ENCODE measurements at regions not wholly inside any gene's neighbourhood (a gene's known extent, or its start where the extent isn't known, plus 50 kb on each side); places are given as distances from the start of the nearest gene placed in this dataset.
A peak's percentile ranks its signal among the peaks of the same experiment; 100 is the strongest.

DNA sequence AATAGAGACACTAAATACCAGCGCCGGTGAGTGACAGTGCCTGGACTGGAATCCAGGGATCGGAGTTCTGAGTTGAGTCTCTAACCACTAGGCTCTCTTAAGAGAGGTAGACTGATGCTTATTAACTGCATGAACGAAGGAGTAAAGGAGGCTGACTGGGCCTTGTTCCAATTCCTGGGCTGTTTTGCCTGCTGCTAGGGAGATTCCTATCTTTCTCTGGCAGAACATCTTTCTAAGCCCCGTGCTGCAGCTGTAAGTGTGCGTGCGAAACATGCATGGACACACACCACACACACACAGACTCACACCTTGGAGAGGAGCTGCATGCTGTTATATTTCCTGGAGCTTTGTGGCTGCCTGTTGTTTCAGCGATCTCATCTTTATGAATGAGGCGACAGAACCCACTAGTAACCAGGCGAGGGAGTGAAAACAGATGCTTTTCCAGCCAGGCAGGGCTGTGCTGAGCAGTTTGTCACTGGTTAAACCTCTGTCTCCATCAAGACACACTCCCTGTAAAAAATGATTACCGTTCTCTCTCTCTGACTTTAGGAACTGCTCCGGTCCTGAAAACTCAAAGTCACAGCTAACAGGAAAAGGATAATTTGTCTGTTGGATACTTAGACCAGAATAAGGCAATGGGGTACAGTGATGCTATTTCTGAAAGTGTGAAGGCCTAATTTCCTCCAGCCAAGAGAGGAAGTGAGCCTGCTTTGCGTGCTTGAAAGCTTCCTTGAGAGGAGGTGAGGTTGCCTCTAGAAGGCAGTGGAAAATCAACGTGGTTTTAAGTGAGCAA lies 157.4 kb upstream of the ZNF217 start:
- FAIRE-seq (no peak), DNase-seq (ENCODE audit: low spot score) (no peak)

DNA sequence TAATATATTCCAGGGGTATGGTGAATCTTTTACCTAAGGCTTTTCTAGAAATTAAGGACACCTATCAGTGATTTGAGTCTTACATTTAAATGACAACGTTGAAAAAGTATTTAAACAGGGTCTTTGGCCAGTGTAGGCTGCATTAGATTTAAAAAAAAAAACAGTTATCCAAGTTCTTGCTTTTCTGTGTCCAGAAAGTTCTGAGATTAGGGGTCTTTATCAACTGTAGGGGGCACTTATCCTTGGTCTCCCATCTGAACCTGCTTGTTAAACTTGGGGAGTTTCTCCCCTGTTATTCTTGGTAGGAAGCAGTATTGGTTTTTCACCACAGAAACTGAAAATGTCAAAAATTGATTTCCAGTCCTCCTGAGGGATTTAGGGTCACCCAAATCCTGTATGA lies 155.9 kb upstream of the ZNF217 start:
- DNase-seq (ENCODE audit: low spot score) (no peak), FAIRE-seq (no peak)

GRCh38 chr20:53748821-53749421 lies 155.3 kb upstream of the ZNF217 start:
- no peak for FAIRE-seq

DNA sequence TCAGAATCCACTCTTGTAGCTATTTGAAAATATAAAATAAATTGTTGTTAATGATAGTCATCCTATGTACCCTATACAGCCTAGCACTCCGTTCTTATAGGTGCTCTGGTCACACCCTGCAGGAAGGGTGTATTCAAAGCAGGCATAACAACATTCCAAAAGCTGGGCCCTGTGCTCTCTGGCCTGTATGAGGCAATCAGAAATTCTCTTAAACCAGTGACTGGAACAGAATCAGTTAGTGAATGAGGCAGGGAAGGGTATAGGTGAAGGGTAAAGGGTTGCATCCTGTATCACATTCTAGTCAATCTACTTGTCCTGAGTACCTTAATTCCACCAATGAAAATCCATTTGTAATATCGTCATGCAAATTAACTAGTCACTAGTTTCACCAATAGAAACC lies 154.5 kb upstream of the ZNF217 start:
- DNase-seq (ENCODE audit: low spot score) (no peak), FAIRE-seq (no peak)

More at GRCh38 chr20:53748821-53749421, 155.3 kb upstream of the ZNF217 start:
- DNase-seq (ENCODE audit: low spot score) = no peak

DNA sequence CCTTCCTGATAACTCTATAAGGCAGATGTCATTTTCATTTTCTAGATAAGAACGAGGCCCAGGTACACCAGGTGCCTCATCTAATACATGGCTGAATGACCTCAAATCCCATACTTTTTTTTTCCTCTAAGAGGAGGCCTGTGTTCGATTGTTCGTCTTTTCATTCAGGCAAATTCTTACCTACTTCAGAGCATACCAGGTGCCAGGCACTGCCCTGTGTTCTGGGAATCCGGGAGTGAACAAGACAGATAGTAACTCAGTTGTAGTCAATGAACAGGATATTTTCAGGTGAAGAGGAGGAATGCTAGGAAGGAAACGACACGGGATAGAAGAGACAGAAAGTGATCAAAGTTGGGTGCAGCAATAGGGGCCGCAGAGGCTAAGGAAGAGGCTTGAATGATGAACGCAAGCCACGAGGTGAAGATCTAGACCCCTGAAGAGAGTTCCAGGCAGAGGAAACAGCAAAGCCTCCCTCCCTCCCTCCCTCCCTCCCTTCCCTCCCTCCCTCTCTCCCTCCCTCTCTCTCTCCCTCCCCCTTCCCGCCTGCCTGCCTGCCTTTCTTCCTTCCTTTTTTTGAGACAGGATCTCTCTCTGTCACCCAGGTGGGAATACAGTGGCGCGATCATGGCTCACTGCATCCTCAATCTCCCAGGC lies 150.1 kb upstream of the ZNF217 start:
- no peak for FAIRE-seq
- no peak for DNase-seq (ENCODE audit: low spot score)

DNA sequence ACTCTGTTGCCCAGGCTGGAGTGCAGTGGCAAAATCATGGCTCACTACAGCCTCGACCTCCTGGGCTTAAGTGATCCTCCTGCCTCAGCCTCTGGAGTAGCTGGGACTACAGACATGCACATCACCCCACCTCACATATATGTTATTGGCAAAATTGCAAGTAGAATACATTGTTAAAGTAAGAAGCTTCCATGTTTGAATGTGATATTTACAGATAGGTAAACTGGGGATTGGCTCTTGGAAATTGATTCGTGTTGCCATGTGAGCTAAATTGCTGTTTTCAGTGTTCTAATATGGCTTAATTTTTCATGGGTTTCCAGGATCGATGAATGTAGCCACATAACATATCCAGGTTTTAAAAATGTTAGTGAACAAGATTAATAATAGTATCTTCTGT lies 149.0 kb upstream of the ZNF217 start:
- FAIRE-seq (no peak), DNase-seq (ENCODE audit: low spot score) (no peak)

DNA sequence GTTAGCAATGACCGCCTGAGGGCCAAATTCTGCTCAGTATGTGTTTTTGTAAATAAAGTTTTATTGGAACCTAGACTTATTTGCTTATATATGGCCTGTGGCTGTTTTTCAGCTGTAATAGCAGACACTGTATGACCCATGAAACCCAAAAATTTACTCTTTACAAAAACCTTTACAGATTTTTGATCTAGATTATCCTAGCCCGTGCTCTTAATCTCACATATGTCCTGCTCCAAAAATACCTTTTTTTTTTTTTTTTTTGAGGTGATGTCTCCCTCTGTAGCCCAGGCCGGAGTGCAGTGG lies 148.0 kb upstream of the ZNF217 start:
- no peak for FAIRE-seq

GRCh38 chr20:53739799-53740785 lies 146.5 kb upstream of the ZNF217 start:
- no peak for DNase-seq (ENCODE audit: low spot score)
- FAIRE-seq = no peak

More for the DNA sequence above, 148.0 kb upstream of the ZNF217 start:
- no peak for DNase-seq (ENCODE audit: low spot score)

GRCh38 chr20:53738945-53739798 lies 145.5 kb upstream of the ZNF217 start:
- no peak for FAIRE-seq
- no peak for DNase-seq (ENCODE audit: low spot score)

DNA sequence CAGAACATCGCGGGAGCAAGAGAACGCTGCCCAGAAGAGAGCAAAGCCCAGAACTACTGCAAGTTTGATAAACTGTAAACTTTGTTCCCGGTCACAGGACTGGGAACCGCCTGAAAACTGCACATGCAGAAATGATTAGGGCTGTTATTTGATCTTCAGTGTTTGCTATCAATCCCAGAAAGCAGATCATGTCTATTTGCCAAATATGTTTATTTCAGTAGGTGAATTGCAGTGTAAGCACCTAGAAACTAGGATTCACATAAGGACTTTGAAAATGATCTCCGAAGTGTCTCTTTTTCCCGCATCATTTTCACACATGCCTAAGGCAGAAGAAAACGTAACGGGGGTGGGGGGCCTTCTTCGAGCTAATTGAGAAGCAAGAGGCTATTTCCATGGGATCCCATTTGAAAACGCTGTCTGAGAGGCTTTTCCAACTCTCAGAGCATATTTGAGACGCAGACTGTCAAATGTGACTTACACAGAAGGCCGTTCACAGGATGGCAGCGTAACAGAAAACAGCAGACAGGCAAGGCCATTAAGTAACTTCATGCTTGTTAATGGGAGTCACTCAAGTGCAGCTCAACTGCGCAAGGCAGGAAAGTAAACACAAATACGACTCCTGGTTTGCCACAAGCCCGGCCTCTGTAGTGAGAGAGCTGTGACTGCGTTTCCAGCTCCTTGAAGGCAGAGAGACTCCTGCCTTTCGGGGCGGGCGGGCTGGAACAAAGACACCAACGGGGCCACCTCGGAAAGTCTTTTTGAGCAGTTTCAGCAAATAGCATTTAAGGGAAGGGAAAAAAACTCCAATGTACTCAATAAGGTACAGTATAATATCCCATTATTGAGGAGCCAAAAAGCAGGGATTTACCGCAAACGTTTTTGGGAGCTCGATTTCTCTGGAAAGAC lies 144.7 kb upstream of the ZNF217 start:
- DNase-seq (ENCODE audit: low spot score) (no peak), FAIRE-seq (no peak)

DNA sequence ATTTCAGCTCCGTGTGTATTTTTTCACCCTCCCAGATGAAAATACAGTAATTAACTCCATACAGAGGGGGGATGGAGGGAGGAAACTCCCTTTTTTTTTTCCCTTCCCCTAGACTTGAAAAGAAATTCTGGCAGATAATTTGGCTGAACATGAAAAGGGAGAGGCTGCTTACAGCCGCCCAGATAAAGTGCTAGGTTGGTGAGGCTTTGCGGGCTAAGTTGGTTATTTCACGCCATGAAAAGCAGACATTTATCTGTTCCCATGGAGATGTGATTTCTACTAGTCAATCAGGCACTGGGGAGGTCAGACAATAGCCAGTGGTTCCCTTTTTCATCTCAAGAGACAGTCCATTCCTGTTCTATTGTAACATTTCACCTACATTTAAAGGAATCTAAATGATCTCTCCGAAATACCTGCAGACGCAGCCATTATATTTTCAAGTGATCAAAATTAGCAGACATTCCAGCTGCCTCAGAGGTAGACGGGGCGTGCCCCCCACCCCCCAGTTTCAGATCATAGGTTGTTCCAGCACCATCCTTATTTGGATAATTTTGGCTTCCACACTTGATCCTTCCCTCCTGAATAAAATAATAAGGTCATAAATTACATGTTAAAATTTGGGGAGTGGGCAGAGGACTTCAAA lies 143.9 kb upstream of the ZNF217 start:
- DNase-seq (ENCODE audit: low spot score) = no peak
- FAIRE-seq = no peak

DNA sequence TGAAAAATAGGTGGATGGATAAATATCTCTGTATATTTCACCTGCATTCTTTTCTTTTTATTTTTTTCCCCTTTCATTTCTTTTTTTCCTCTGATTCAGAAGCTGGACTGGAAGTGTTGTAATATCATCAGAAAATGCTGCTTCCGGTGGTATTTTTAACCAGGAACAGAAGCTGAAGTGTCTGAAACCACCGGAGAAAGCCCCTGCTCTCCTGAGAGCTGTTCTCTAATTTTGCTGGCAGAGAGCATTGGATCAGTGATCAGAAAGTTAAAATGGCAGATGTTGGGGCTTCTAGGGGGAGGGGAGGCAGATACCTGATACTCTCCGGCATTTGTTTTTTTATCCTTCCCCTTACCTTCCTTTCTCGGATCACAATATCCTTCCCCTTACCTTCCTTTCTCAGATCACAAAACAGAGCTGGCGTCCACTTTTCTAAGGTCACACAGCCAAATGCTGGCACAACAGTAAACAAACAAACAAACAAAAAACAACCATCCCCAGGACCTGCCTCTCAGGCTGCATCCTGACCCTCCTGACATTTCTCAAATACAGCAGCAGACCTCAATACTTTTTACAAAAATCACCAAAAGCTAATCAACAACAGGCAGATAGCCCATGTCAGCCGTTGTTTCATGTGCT lies 143.2 kb upstream of the ZNF217 start:
- FAIRE-seq (no peak), DNase-seq (ENCODE audit: low spot score) (peak; percentile 65)

DNA sequence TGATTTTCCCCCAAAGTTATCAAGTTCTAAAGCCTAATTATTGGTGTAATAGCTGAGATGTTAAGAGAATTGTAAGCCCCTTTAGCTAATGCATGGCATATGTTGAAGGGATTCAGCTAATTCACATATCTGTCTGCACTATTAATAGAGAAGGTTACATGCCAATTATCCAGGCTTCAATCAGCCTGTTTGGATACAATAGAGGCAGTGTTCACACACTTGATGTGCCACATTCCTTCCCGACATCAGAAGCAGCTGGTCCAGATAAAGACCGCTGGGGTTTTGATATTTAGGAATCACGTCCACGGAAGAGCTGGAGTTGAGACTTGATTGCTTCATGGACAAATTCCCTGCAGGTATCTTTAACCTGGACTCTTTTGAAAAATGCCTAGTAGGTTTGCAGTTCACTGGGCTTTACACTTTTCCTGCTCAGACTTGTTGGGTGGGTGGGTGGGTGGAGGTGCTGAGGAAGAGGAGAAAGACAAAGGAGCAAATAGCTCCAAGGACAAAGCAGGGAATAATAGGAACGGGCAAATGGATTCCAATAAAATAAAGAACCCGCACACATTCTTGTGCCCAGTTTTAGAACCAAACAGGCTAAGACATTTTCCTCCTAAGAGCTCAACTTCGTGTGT lies 142.6 kb upstream of the ZNF217 start:
- FAIRE-seq (peak; percentile 30), DNase-seq (ENCODE audit: low spot score) (peak; percentile 73)

GRCh38 chr20:53735536-53736050 lies 142.0 kb upstream of the ZNF217 start:
- FAIRE-seq (no peak), DNase-seq (ENCODE audit: low spot score) (peak; percentile 80)

- no peak for DNase-seq (ENCODE audit: low spot score)
- FAIRE-seq = no peak
Measured at GRCh38 chr20:53734006-53734688, 140.5 kb upstream of the ZNF217 start.

- DNase-seq (ENCODE audit: low spot score) = no peak
- no peak for FAIRE-seq
Measured at GRCh38 chr20:53731595-53731994, 138.0 kb upstream of the ZNF217 start.

- DNase-seq (ENCODE audit: low spot score) (no peak), FAIRE-seq (no peak)
Measured at GRCh38 chr20:53728359-53728758, 134.7 kb upstream of the ZNF217 start.

Data from urothelium cell line (cell line).